Adrenal gland (tissue), 5 donors: ENCODE measurements at regions not wholly inside any gene's neighbourhood (a gene's known extent, or its start where the extent isn't known, plus 50 kb on each side); places are given as distances from the start of the nearest gene placed in this dataset.

Experiments
- POLR2A ChIP-seq, 2 donors: fragments of 450-650 bp; IDR thresholded peaks; one replicate each; pipeline ENCODE4 v1.6.1; 2017; ENCODE audit warnings: antibody characterized with exemption in 2 of 2, mild to moderate bottlenecking in 2 of 2, moderate library complexity in 1 of 2
- TF ChIP-seq, protein P1 (sequence below), 6 experiments: fragments of 450-650 bp in 4 of 6; fragments of 200-600 bp in 2 of 6; sonication (generic) in 1 of 6; IDR thresholded peaks; 1 replicate in 5 of 6; 2 replicates in 1 of 6; pipeline versions ENCODE4 v1.5.1 to v1.8.0; 2016 to 2021; ENCODE audit warnings: antibody characterized with exemption in 6 of 6, mild to moderate bottlenecking in 2 of 6, moderate library complexity in 1 of 6
- donor health status: DM: no; HTN: no; CAD: no.

DNA sequence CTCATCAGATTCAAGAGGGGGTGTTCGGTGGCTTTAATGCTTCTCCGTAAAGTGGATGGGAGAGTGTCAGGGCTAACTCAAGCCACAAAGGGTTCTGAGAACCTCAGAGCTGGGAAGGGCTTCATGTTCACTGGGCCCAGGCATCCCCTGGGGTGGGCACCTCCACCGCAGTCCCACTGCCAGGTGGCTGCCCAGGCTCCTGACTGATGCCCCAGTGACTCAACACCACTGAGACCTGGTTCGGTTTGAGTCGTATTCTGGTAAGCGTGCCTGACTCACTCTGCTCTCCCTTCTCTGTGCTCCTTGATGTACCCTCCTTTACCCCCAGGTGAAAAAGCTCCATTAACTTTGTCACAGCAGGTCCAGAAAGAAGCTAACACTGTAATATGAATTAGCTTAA lies 304.6 kb downstream of the RPLP1 start:
- TF ChIP-seq, protein P1, sequence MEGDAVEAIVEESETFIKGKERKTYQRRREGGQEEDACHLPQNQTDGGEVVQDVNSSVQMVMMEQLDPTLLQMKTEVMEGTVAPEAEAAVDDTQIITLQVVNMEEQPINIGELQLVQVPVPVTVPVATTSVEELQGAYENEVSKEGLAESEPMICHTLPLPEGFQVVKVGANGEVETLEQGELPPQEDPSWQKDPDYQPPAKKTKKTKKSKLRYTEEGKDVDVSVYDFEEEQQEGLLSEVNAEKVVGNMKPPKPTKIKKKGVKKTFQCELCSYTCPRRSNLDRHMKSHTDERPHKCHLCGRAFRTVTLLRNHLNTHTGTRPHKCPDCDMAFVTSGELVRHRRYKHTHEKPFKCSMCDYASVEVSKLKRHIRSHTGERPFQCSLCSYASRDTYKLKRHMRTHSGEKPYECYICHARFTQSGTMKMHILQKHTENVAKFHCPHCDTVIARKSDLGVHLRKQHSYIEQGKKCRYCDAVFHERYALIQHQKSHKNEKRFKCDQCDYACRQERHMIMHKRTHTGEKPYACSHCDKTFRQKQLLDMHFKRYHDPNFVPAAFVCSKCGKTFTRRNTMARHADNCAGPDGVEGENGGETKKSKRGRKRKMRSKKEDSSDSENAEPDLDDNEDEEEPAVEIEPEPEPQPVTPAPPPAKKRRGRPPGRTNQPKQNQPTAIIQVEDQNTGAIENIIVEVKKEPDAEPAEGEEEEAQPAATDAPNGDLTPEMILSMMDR (IDR thresholded peaks at IDR 0.05), result no peak
- no peak for TF ChIP-seq POLR2A (IDR thresholded peaks at IDR 0.05)
